Heart left ventricle (tissue), 13 donors: ENCODE measurements at regions not wholly inside any gene's neighbourhood (a gene's known extent, or its start where the extent isn't known, plus 50 kb on each side); places are given as distances from the start of the nearest gene placed in this dataset.

Experiments
- POLR2A ChIP-seq, 2 donors: fragments of 450-650 bp; IDR thresholded peaks; one replicate each; pipeline ENCODE4 v1.6.1; 2017; ENCODE audit warnings: antibody characterized with exemption in 2 of 2, mild to moderate bottlenecking in 2 of 2, moderate library complexity in 2 of 2
- TF ChIP-seq, protein P1 (sequence below), 12 donors: fragments of 200-600 bp; sonication (generic) in 4 of 12; IDR thresholded peaks; one replicate each; pipeline versions ENCODE4 v1.5.0 to v1.8.0; 2018 to 2022; ENCODE audit warnings: antibody characterized with exemption in 12 of 12, mild to moderate bottlenecking in 5 of 12
- donor health status: ischemic (EF 13 %, LVEDD 7.1; RV severe dilation, severe dysfunction).
- donor health status: DM: no; HTN: yes; CAD: no.
- donor health status: DM: no; HTN: no; CAD: no.
- donor health status: ischemic (EF 25% LVEDD 6.9; RV normal size, moderate dysfunction).
- donor health status: ischemic (EF 25% LVEDD 5.7; RV mildly dilated, moderate dysfunction).
- donor health status: ischemic (EF 35%, LVEDD 5.7; RV mildly dilated, moderate dysfunction).
- donor health status: nonischemic (EF 11% LVEDD 7.7; RV severe dilation, severe dysfunction).
- donor health status: DM: yes; HTN: yes; CAD: no.
- donor health status: PGD.
- donor health status: ischemic (EF 29% LVEDD 5.4; RV normal size, mild dysfunction).
- donor health status: nonischemic (EF 23%, LVEDD 6.1; RV moderate dilation, normal function).

DNA sequence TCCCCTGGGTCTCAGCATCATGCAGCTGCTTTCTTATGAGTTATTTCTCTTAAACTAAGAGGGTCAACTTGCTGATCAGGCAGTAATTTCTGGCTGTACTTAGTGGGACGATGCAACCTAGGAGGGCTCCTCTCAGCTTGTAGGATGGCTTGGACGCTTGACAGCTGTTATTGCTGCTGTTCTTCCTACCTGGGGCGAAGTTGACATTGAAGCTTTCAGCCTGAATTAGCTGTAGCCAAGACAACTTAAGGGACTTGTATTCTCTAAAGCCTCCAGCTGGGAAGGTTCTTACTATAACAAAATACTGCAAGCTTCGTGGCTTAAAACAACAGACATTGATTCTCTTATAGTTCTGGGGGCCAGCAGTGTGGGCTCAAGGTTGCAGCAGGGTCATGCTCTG lies 224.9 kb downstream of the ACTR3B start:
- no peak for TF ChIP-seq POLR2A (IDR thresholded peaks at IDR 0.05)
- TF ChIP-seq, protein P1, sequence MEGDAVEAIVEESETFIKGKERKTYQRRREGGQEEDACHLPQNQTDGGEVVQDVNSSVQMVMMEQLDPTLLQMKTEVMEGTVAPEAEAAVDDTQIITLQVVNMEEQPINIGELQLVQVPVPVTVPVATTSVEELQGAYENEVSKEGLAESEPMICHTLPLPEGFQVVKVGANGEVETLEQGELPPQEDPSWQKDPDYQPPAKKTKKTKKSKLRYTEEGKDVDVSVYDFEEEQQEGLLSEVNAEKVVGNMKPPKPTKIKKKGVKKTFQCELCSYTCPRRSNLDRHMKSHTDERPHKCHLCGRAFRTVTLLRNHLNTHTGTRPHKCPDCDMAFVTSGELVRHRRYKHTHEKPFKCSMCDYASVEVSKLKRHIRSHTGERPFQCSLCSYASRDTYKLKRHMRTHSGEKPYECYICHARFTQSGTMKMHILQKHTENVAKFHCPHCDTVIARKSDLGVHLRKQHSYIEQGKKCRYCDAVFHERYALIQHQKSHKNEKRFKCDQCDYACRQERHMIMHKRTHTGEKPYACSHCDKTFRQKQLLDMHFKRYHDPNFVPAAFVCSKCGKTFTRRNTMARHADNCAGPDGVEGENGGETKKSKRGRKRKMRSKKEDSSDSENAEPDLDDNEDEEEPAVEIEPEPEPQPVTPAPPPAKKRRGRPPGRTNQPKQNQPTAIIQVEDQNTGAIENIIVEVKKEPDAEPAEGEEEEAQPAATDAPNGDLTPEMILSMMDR (IDR thresholded peaks at IDR 0.05): no peak
